ENCODE measurements at regions not wholly inside any gene's neighbourhood (a gene's known extent, or its start where the extent isn't known, plus 50 kb on each side); places are given as distances from the start of the nearest gene placed in this dataset.

- no peak for TF ChIP-seq POLR2A (IDR thresholded peaks at IDR 0.05)
- TF ChIP-seq CTCF (IDR thresholded peaks at IDR 0.05), result no peak
These were observed 50.5 kb upstream of the ITPRID2 start for GRCh38 chr2:181841079-181841478.
